ENCODE measurements at regions not wholly inside any gene's neighbourhood (a gene's known extent, or its start where the extent isn't known, plus 50 kb on each side); places are given as distances from the start of the nearest gene placed in this dataset.

GRCh38 chr1:175842550-175842949 is 99.2 kb upstream of the TNR start:
- Histone ChIP-seq H2BK120ac (replicated peaks; ENCODE audit: low read depth, low read length) (no peak overlapping the region), H2AK5ac (ENCODE audit: low read depth, low read length) (no peak overlapping the region), H3K9me3 (ENCODE audit: insufficient read depth in 2 of 2, low read depth in 1 of 2, low read length in 1 of 2) (no peaks in the 10 kb centered on the region), H3K18ac (ENCODE audit: extremely low read depth, low read length) (no peak overlapping the region), H2BK20ac (ENCODE audit: low read length) (no peak overlapping the region), H3K23me2 (ENCODE audit: low read depth, low read length) (no peaks in the 10 kb centered on the region), H2AFZ (ENCODE audit: low read length) (no peak overlapping the region; the same call in 1 of the 2 replicates), H3K4me1 (replicated peaks in 1 of 4; ENCODE audit: control insufficient read depth in 3 of 4, insufficient read depth in 4 of 4, low read length in 3 of 4) (peaks cover 0 to 10% (median 2%) of the 10 kb centered on the region in 4 experiments; a peak in 2 of 7 replicates), H3K4me2 (ENCODE audit: insufficient read depth in 1 of 2, low read depth in 2 of 2, low read length in 2 of 2) (no peak overlapping the region), H3K4ac (replicated peaks; ENCODE audit: insufficient read length, low read depth, low read length) (no peak overlapping the region), H4K5ac (ENCODE audit: insufficient read length, low read depth, low read length) (no peak overlapping the region), H3K79me1 (ENCODE audit: low read depth, low read length) (no peaks in the 10 kb centered on the region), H3K9ac (replicated peaks in 1 of 4; ENCODE audit: extremely low read depth in 1 of 4, low read depth in 3 of 4, low read length in 3 of 4) (no peak overlapping the region), H4K8ac (ENCODE audit: extremely low read depth, insufficient read depth, low read length) (no peak overlapping the region), H3K56ac (replicated peaks; ENCODE audit: insufficient read length, low read depth, low read length) (no peak overlapping the region), H3K27ac (ENCODE audit: low read depth, low read length) (no peak overlapping the region), H2BK5ac (ENCODE audit: low read depth, low read length) (no peak overlapping the region), H3K36me3 (ENCODE audit: control insufficient read depth in 2 of 4, insufficient read depth in 4 of 4, low read length in 3 of 4) (no peaks in the 10 kb centered on the region), H3K79me2 (ENCODE audit: control insufficient read depth in 1 of 2, insufficient read depth in 2 of 2, low read length in 2 of 2) (no peaks in the 10 kb centered on the region), H3K4me3 (ENCODE audit: extremely low read depth in 1 of 4, insufficient read depth in 2 of 4, low read depth in 3 of 4, low read length in 4 of 4) (no peak overlapping the region), H3K23ac (ENCODE audit: insufficient read length) (no peak overlapping the region), H3K14ac (ENCODE audit: insufficient read length) (no peak overlapping the region), H2BK12ac (ENCODE audit: low read depth, low read length) (no peak overlapping the region), H4K20me1 (replicated peaks in 1 of 2; ENCODE audit: control insufficient read depth in 1 of 2, insufficient read depth in 2 of 2, low read length in 2 of 2) (no peaks in the 10 kb centered on the region), H4K91ac (replicated peaks; ENCODE audit: insufficient read length, low read length) (no peak overlapping the region), H3K27me3 (replicated peaks in 1 of 4; ENCODE audit: control insufficient read depth in 3 of 4, extremely low read depth in 1 of 4, insufficient read depth in 3 of 4, low read length in 3 of 4) (no peaks in the 10 kb centered on the region; a peak in 1 of 7 replicates), H2BK15ac (ENCODE audit: low read length) (no peak overlapping the region)
- no peak for FAIRE-seq
- ChIA-PET CTCF (ENCODE audit: partially characterized antibody) (interaction anchor here (0.6 to 1.2 kb wide), 2 partner anchors 17 to 123 kb away, joined by 3 to 4 read pairs; no protein-coding TSS in a partner anchor), POLR2A (ENCODE audit: partially characterized antibody) (no interaction called here)
- 100% methylated on average over 1 of the region's 1 CpG; no CpG with 5 or more reads in 1 of the 2 experiments for whole genome bisulfite sequencing, 2 experiments (ENCODE audit: extremely low coverage in 1 of 2, insufficient coverage in 1 of 2, insufficient read length in 1 of 2, insufficient replicate concordance in 2 of 2, low coverage in 1 of 2, low lambda C conversion rate in 2 of 2, missing lambda C conversion rate in 1 of 2)
- DNase-seq (ENCODE audit: low read depth in 1 of 2, low spot score in 2 of 2), result no peak
- TF ChIP-seq KDM5A (IDR thresholded peaks at IDR 0.05; ENCODE audit: low read length) (no peak), KDM4A (IDR thresholded peaks at IDR 0.05; ENCODE audit: low read depth, low read length, severe bottlenecking) (no peak), HDAC2 (IDR thresholded peaks at IDR 0.05; ENCODE audit: borderline replicate concordance in 1 of 2, low read depth in 2 of 2, low read length in 2 of 2) (no peak), E2F6 (IDR thresholded peaks at IDR 0.05) (no peak), JUN (IDR thresholded peaks at IDR 0.05; ENCODE audit: low read depth, low read length) (no peak), RXRA (IDR thresholded peaks at IDR 0.05; ENCODE audit: insufficient read depth, low read depth, low read length) (no peak), SP1 (IDR thresholded peaks at IDR 0.05; ENCODE audit: low read depth, low read length) (no peak), TAF1 (IDR thresholded peaks at IDR 0.05; ENCODE audit: low read depth, low read length) (no peak), SP4 (IDR thresholded peaks at IDR 0.05; ENCODE audit: low read length) (no peak), EGR1 (IDR thresholded peaks at IDR 0.05; ENCODE audit: borderline replicate concordance, low read depth, low read length) (no peak), RAD21 (IDR thresholded peaks at IDR 0.05 in 1 of 2, conservative IDR thresholded peaks at IDR 0.05 in 1 of 2; ENCODE audit: low read depth in 2 of 2, low read length in 2 of 2) (no peak), CBX5 (IDR thresholded peaks at IDR 0.05; ENCODE audit: low read depth, low read length) (no peak), CTBP2 (IDR thresholded peaks at IDR 0.05; ENCODE audit: borderline replicate concordance, insufficient read depth, insufficient read length, low read length) (no peak)
